CD4-positive, alpha-beta T cell treated with Interleukin-12 subunit alpha and Interleukin-12 subunit beta, for 1 hour (primary cell): ENCODE measurements at regions not wholly inside any gene's neighbourhood (a gene's known extent, or its start where the extent isn't known, plus 50 kb on each side); places are given as distances from the start of the nearest gene placed in this dataset.

ENCODE experiments used
- DNase-seq: peaks from one replicate; pipeline ENCODE4 v3.0.0-alpha.2; 2020

DNA sequence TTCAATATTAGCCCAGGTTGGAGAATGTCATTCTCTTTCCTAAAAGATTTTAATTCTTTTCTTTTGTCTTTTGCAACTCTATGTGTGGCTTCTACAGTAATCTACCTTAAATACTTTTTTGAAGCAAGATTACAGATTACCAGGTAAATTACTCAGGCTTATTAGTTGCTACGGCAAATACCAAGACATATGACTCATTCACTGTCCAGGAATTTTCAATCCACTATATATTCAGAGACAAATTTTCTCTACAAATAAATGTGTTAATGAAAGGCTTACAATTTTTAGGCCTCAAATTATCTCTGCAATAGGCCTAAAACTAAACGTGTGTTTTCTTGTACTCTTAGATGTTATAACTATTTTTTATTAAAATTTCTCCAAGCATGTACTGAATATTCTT is 631.3 kb downstream of the DIAPH3 start:
- DNase-seq = no peak

DNA sequence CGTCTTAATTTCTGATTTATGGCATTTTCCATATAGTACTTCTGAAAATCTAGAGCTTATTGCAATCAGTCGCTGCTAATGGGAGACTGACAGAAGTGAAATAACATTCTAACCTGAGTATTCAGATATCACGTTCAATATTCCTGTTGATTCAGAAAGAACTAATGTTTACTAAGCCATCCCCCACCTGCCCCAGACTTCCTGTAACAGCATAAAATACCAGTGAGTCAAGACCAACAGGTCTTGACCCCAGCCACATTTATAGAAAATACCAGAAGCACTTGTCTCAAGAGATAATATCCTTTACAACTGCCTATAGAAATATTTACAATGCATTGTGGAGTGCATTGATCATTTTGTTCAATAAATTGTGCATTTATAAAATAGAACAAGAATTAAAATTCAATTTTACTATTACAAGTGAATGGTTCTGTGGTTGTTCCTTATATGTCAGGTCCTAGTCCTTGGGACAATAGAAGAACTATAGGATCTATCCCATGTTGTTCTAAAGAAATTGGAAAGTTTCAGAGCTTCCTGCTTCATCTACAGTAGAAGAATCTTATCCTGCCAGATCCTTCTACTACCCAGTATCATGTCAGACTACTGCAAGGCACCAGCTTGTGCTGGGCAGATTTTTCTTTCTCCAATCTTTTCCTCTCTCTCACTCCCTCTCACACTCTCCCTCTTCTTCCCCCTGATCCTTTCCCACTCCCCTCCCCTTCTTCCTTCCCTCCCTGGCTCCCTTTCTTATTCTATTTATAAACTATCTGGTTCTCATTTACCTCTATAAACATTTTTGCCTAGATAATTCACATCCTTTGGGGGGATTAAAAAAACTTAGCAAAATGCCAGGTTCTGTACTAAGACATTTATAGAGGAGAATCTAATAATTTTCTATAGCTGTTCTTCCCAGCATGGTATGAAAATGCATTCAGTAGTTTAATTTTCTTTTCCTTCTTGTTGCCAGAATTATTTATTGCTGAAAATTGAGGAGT is 629.9 kb downstream of the DIAPH3 start:
- DNase-seq = no peak

DNA sequence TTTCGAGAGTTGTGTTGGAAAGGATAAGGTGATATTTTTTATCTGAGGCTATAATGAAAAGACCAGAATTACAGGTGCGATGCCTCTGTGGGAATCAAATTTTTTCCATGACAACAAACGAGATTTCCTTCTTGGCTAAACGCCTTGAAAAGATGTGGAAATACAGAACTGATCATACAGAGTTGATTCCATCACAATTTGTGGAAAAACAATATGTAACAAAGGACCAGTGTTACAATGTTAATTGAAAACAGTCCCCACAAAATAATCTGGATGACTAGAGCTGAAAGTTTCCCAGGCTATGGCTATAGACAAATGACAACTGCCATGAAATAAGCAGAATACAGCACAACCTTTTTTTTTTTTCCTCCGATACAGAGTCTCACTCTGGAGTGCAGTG is 628.9 kb downstream of the DIAPH3 start:
- no peak for DNase-seq

DNA sequence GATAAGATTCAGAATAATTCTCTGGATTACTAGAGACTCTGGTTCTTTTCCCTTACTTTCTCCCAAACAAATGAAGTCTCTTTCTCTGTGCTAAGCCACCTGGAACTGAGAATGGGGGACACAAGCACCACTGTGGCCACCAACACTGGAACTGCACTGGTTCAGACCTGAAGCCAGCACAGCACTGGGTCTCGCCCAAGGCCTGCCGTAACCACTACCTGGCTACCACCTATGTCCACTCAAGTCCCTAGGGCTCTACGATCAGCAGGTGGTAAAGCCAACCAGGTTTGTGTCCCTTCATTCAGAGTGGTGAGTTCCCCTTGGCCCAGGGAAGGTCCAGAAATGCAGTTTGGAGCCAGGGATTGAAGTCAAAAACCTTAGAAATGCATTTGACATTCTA is 626.2 kb downstream of the DIAPH3 start:
- DNase-seq = no peak

DNA sequence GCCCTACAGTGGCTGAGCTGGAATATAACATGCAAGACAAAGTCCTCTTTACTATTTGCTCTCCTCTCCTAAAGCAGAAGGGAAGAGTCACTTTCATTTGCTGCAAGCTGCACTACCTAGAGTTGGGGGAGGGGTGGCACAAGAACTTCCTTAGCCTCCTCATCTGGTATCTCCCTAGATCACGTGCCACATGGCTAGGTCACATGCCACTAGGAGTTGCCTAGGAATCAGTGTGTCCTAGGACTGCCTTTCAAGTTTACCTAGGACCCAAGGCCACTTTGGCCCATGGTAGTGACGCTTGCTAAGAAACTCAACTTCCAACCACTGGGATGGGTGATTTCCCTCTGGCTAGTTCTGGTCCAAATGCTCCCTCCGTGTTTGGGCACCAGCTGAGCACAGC is 625.2 kb downstream of the DIAPH3 start:
- DNase-seq = no peak

DNA sequence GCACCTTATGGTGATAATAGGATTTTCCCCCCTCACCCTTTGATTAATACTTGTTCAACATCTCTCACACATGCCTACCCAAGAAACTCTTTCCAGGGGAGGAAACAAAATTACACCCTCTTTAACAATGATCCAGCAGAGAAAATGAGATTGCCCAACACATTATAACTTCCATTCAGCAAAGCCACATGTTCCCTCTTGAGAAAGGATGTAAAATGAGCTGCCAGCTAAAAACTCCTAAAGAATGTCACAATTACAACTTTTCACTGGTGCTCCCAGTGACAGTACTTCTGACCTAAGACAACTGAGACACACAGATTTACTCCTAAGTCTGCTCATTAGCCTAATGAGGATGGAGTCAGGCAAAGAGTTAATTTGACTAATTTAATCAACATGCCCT is 621.4 kb downstream of the DIAPH3 start:
- DNase-seq = no peak

DNA sequence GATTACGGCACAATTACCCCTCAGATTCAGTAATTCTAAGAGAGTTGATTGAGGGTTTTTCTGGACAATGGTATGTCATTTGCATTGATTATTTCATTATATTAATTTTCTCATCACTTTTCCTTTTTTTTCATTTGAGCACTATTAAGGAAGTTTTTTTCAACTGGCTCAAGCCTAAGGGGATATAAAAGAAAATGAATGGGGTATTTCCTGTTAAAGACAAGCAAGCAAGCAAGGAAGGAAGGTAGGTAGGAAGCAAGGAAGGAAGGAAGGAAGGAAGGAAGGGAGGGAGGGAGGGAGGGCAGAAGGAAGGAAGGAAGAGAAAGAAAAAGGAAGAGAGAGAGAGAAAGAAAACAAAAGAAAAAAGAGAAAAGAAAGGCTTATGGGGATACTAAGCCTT is 620.3 kb downstream of the DIAPH3 start:
- DNase-seq = no peak

DNA sequence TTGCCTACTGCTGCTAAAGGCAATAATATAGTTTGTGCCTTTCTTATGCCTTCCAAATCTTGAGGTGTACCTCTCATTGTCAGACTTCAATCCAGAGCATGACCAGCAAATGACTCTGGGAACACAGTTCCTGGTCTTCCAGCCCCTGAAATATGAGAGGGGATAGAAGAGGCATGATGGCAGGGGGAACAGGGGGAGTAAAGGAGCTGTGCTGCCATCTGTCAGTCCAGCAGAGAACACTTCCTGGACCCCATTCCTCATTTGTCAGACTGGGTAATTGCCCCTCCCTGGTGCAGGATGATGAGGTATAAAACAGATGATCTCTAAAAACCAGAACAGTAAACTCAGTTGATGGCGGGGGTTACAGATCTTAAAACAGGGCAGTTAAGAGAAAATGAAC is 618.7 kb downstream of the DIAPH3 start:
- no peak for DNase-seq

DNA sequence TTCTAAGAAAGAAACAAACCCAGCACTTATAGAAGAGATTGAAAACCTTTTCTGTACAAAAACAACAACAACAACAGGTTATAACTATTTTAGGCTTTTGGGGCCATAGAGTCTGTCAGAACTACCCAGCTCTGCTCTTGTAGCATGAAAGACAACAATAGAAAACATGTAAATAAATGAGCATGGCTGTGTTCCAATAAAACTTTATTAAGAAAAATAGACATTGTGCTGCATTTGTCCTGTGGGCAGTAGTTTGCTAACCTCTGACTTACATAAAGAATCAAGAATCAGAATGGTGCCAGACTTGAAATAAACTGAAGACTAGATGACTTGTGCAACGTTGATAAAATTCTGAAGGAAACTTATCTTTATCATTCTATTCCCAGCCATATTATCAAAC is 617.5 kb downstream of the DIAPH3 start:
- DNase-seq = no peak

DNA sequence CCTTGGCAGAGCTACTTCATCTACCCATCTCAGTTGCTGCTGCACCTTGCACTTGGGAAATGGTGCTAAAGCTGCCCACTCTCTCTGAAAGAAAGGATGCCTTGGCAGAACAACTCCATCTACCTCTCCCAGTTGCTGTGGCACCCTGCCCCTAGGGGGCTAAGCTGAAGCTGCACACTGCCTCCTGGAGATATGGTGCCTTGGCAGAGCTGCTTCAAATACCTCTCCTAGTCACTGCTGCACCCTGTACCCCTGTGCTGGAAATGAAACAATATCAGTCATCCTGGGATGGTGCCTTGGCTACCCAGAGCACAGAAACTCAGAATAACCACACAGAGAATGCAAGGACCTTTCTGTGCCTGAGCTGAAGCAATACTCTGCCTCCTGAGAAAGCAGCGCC is 615.8 kb downstream of the DIAPH3 start:
- no peak for DNase-seq

DNA sequence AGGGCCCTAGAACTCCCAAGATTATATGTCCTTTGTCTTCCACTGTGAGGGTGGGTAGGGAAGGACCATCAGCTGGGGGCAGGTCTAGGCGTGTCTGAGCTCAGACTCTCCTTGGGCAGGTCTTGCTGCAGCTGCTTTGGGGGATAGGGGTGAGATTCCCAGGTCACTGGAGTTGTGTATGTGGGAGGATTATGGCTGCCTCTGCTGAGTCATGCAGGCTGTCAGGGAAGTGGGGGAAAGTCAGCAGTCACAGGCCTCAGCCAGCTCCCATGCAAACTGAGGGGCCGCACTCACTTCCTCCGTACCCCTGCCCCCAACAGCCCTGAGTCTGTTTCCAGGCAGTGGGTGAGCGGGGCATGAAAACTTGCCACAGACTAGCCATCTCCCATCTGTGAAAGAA is 600.8 kb downstream of the DIAPH3 start:
- DNase-seq = no peak

DNA sequence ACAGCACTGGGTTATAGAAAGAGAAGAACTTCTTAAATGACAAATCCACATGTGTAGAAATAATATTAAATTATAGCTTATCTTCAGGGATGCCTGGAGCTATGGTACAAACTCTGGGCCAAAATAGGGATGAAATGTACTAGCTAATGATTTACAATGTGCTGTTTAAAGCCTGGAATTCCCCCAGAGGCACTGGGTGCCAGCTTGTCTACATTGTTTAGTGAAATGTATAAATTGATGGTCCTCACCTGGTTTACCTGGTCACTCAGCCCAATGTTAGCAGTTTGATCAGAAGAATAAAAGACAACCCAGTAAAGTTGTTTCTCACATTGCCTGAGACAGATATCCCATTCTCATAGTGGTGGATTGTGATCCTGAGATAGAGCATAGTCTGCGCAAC is 597.2 kb downstream of the DIAPH3 start:
- no peak for DNase-seq

DNA sequence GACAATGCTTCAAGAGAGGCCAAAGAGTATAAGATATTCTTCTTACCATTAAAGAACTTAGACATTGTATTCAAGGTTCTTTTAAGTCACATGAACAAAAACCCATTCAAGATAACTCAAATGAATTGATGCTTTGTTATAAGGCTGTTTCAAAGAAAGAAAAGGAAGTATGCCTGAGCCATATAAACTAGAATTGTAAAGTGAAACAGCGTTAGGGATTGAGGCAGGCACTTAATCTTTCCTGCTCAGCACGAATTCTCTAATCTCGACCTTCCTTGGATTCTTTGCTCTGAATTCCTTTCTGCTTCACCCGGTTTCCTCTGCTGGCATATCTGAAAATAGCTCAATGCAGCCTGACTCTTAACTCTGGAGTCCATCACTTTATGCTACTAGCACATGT is 595.4 kb downstream of the DIAPH3 start:
- no peak for DNase-seq

DNA sequence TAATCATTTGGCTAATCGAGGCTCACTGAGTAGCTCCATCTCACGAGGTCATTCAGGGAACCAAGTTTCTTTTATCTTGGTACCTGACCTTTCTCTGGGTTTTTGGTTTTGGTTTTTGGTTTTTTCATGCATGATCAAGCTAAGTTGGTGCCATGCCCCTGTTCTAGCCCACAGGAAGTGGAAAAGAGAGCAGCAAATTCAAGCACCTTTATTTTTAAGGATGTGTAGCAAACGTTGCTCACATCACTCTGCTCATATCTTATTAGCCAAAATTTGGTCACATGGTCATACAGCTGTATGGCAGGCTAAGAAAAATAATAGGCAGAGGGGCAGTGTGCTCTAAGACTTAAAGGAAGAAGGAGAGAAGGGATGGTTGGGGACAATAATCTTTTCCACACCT is 593.5 kb downstream of the DIAPH3 start:
- no peak for DNase-seq

DNA sequence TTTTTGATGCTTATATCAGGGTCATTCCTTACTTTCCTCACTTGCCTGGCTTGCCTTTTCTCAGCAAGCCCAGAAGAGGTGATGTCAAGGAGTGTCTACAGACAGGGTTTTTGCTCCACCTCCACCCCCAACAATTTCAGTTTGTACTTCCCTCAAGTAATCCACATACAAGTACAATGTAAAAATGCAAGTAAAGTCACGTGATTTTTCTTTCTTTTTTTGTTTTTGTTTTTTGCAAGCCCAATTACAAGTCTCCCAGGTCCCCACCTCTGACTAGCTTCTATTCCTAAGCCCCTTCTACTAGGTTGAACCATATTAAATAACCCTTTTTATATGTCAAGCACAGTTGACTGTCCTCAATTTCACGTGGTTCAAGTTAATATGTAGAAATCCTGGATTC is 579.6 kb downstream of the DIAPH3 start:
- DNase-seq = no peak

DNA sequence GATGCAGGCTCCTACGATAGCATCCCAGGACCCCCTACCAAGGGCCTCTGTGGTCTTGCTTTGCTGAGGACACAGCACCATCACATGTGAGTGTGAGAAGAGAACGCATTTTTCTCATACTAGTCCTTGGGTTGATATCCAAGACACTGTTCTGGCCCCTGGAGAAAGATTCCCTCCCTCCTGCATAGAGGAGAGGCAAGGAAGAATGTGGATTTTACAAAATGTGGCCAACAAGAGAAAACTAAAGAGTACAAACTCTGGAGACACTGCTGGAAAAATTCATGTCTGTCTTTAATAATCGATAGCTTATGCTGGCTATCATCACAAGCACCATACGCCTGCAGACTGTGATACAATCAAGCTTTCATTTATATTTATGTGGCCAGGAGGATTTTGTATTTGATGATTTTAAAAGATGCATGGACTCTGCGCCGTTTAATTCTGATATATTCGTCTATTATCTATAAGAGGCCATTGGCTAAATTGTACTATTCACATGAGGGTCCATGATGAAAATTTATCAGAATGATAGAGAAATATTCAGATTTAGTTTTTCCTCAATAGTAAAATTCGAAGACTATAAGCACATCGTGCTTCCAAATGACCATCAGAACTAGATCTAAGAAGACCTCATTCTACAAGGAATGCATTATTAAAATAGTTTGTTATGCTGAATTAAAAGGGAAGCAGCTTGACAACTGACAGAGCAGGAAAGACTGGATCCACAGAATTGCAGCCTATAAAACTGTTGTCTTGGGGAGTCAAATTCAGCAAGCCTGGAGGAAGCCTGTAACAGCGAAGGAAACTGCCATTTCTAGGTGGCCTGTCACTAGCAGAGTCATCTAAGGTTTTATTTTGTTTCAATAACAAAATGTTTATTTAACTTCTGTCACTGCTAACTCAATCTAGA is 578.7 kb downstream of the DIAPH3 start:
- no peak for DNase-seq

DNA sequence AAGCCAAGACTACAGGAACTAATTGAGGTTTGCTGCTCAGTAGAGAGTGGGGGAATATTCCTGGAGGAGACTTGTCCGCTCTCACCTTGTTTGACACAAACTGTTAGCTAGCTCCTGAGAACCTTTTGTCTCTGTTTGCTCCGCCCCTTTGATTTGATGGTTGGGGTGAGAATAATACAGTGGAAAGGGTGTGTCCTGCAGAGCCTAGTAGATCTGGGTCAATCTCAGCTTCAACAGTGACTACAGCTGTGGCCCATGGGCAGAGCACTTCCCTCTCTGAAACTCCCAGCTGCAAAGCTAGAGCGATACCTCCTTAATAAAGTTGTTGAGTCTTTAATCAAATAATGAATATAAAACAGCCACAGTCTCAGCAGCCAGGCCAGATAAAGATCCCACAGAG is 576.7 kb downstream of the DIAPH3 start:
- DNase-seq = no peak

DNA sequence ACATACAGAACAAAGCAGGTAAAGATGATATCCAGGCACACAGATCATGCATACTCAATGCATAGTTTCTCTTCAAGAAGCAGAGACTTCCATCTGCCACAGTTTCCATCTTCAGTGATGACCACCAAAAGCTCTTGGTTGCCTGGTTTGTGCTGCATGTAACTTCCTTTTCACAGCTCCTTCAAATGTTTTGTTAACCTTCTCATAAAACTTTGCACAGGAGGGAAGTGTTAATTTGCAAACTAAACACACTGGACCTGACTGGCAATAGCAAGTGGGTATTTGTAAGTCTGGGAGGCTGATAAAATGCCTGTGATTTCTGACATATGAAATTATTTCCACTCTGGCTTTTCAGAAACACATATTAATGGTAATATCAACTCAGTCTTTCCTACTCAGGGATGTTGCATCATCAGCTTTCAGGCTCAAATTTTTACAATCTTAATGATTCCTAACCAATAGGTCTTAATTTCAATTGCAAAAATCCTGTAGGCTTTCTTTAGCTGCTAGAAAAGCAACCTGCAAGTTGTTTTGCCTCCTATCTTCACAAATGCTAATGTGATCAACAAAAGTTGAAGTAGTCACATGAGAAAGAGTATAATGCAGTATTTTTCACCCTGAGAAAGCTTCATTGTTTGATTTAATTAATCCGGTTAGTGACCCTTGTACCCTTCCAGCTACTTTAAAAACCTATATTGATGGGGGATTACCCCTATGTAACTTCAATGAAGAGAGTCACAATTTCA is 575.6 kb downstream of the DIAPH3 start:
- DNase-seq = no peak

DNA sequence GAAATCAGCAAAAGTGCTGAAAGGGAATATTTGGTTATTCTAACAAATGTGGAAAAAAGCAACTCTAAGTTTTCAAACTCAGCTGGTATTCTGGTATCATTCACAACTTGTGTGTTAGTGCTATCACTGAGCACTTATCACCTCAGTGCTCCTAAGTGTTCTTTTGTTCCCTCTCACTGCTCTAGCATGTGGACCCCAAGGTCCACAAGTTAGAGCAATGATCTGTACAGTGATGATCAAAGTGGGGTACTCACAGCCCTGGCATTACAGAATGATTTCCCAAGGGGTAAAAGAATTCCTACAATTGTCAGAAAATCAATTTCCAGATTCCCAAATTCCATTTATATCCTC is 575.0 kb downstream of the DIAPH3 start:
- no peak for DNase-seq

DNA sequence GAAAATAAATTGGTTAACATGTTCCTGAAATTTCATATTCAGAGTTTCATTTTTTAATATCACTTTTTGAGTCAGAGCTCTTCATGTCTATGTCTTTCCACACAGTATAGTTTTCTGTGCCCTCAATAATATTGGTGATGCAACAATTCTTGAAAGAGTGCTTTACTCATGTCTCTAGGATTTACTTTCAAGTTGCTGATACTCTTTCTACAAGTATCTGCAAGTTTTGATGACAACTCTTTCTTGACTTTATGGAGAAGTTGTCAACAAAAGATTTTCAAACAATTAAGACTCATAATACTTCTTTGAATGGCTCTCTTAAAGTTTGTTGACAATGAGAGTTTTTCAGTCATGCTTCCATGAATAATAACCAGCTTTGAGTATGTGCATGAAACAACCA is 561.7 kb downstream of the DIAPH3 start:
- no peak for DNase-seq

DNA sequence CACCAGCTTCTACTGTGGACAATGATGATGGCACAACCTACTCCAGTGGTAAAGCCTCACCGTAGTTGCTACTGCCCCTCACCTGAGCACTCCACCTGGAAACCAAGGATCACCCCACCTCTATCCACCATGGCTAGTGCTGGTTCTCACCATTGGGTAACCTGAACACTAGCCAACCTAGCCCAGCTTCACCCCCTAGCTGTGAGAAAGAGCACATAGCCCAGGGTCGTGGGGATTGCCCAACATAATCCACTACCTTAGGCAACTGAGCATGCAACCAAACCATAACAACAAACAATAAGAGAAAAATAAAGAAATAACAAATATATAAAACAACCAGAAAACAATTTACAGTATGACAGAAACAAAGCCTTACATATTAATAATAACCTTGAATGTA is 560.1 kb downstream of the DIAPH3 start:
- no peak for DNase-seq

DNA sequence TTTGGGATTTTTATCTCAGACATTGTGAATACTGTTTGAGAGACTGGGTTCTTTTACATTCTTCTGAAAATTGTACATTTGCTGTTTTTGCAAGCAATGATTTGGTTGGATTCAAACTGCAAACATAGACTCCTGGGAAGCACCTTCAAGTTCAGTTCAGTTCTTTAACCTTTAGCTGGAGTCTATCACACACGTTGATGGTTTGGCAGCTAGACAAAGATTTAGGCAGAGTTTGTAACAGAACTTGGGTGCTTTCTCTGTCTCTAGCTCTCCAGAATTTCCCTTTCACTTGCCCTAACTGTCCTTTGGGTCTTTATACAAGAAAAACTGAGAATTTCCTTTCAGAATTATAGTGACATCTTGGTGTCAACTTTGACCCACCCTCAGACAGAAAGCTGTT is 556.6 kb downstream of the DIAPH3 start:
- DNase-seq = no peak

DNA sequence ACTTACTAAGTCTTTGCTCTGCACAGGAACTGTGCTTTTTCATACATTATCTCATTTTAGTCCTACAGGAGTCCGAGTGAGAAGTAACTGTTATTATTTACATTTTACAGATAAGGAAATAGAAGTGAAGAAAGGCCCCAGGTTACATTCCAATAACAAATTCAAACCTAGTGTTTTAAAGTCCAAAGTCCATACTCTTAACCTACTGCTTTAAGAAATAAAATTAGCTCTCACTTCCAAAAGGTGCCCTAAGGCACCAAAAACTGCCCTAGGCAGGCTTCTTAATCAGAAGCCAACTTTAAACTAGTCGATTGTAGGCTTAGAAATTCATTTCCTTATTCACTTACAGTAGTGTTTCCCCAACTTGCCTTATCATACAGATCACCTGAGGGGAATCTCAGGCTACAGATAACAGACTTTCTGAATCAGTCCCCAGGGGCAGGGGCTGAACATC is 555.9 kb downstream of the DIAPH3 start:
- no peak for DNase-seq
